GM10248 (cell line): ENCODE measurements at regions not wholly inside any gene's neighbourhood (a gene's known extent, or its start where the extent isn't known, plus 50 kb on each side); places are given as distances from the start of the nearest gene placed in this dataset.

ENCODE experiments used
- CTCF ChIA-PET: fragments of 300-600 bp; sonication (Branson Sonifier 250); formaldehyde crosslinking; extraction: SDS; loops from one replicate; lab custom pipeline; 2021; ENCODE audit warnings: antibody characterized with exemption; lab: Yijun Ruan, JAX
- POLR2A ChIA-PET: fragments of 350-650 bp; sonication (Branson Sonifier 250); formaldehyde crosslinking; extraction: SDS; loops from one replicate; lab custom pipeline; 2020; ENCODE audit warnings: antibody characterized with exemption; lab: Yijun Ruan, JAX
- DNase-seq: peaks from one replicate; pipeline ENCODE4 v3.0.0; 2012; ENCODE audit errors: extremely low spot score
- TF ChIP-seq, protein P1 (sequence below): IDR thresholded peaks from 2 replicates; pipeline ENCODE4 v1.5.1; 2012; ENCODE audit warnings: mild to moderate bottlenecking, low read depth; ENCODE audit errors: extremely low read depth, missing control alignments, control extremely low read depth

DNA sequence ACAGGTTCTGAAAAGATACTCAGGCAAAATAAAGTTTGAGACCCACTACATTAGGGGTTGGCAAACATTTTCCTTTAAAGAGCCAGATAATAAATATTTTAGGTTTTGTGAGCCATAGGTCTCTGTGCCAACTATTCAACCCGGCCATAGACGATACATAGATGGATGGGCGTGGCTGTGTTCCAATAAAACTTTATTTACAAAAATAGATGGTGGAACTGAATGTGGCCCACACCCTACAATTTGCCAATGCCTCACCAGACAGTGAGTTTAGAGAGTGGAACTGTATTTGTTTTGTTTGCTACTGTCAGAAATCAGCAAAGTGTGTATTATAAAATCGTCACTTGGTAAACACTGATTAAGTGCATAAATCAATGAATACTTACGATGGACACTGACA is 78.0 kb downstream of the ACKR3 start:
- no peak for DNase-seq
- CTCF ChIA-PET, result no interaction called here
- POLR2A ChIA-PET, result no interaction called here
- TF ChIP-seq, protein P1, sequence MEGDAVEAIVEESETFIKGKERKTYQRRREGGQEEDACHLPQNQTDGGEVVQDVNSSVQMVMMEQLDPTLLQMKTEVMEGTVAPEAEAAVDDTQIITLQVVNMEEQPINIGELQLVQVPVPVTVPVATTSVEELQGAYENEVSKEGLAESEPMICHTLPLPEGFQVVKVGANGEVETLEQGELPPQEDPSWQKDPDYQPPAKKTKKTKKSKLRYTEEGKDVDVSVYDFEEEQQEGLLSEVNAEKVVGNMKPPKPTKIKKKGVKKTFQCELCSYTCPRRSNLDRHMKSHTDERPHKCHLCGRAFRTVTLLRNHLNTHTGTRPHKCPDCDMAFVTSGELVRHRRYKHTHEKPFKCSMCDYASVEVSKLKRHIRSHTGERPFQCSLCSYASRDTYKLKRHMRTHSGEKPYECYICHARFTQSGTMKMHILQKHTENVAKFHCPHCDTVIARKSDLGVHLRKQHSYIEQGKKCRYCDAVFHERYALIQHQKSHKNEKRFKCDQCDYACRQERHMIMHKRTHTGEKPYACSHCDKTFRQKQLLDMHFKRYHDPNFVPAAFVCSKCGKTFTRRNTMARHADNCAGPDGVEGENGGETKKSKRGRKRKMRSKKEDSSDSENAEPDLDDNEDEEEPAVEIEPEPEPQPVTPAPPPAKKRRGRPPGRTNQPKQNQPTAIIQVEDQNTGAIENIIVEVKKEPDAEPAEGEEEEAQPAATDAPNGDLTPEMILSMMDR, result no peak

DNA sequence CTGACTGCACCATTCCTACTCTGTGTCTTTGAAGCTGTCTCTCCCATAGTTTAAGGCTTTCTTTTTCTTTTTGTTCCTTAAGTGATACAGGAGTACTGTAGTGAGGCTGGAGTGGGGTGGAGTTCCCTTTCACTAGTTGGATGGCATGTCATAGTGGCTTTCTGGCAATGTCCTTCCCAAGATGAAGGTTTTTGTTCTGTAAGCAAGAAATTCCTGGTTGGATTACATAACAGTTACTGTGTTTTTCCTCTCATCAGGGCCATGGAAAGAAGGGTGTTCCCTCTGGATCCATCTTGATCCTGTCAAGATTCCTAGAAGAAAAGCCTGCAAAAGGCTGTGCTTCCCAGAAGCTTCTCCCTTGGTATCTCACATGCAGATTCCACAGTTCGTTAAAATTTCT is 84.2 kb downstream of the ACKR3 start:
- ChIA-PET POLR2A (no interaction called here), CTCF (interaction anchor here (1.4 kb wide), 1 partner anchor 9 kb away, joined by 5 read pairs; no protein-coding TSS in a partner anchor)
- TF ChIP-seq, protein P1, result no peak
- DNase-seq, result no peak

DNA sequence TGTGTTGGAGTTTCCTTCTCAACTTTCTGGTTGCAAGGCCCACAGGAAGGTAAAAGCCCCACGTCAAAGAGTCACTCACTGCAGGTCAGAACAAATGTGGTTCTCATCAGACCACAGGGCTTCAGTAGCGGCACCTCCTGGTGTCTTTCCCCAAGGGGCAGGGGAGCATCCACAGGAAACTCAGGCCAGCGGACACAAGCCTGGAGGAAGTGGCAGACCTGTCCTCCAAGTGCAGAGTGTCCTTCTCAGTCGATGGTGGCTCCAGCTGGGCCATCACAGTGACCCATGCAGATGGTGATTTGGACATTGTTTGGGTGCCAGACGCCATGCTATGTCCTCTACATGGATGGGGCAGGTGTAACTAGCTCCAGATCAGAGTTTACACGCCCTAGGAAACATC is 84.9 kb downstream of the ACKR3 start:
- no peak for DNase-seq
- CTCF ChIA-PET, result interaction anchor here (1.4 kb wide), 1 partner anchor 10 kb away, joined by 5 read pairs; no protein-coding TSS in a partner anchor
- POLR2A ChIA-PET, result no interaction called here
- TF ChIP-seq, protein P1, result no peak

DNA sequence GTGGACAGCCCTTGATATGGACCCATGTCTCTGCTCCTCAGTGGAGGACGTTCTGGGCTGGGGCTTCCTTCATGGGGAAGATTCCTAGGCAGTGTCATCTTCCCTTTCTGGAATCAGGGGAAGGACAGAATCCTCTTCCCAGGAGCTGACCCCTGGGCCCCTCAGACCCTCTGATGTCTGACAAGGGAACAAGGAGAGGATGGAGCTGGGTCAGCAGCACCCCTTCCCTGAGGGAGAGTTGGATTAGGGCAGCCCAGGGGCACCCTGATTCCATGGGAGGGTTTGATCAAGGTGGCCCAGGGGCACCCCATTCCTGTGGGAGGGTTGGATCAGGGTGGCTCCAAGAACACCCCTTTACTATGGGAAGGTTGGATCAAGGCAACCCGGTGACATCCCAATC is 86.5 kb downstream of the ACKR3 start:
- ChIA-PET POLR2A (no interaction called here), CTCF (no interaction called here)
- DNase-seq, result no peak
- TF ChIP-seq, protein P1, result no peak

DNA sequence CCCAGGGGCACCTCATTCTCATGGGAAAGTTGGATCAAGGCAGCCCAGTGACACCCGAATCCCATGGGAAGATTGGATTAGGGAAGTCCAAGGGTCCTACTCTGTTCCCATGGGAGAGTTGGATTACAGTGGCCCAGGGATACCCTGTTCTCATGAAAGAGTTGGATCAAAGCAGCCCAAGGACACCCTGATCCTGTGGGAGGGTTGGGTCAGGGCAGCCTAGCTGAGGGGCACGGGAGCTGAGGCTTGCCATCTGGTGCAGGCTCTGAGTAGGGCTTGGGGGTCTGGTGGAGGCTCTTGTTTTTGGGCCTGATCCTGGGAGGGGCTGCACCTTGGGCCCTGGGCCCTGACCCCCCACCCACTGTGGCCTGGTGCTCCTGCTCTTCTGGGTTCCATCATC is 87.1 kb downstream of the ACKR3 start:
- TF ChIP-seq, protein P1, result no peak
- ChIA-PET POLR2A (no interaction called here), CTCF (no interaction called here)
- no peak for DNase-seq

DNA sequence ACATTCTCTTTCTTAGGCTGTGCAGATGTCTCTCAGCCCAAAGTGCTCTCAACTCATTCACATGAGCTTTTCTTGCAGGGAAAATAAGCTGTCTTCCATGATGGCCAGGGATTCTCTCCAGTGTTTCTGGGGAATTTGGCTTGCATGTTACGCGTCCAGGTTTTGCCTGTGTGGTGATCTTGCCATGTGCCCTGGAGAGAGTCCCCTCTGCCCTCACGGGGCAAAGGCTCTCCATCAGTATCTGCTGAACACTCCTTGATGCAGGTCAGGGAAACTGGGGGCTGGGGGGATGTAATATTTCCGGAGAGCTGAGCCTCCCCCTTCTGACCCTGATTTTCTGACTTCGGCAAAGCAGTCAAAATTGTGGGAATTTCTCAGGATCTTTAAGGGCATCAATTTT is 87.6 kb downstream of the ACKR3 start:
- TF ChIP-seq, protein P1, result no peak
- DNase-seq, result no peak
- CTCF ChIA-PET, result no interaction called here
- POLR2A ChIA-PET, result no interaction called here

DNA sequence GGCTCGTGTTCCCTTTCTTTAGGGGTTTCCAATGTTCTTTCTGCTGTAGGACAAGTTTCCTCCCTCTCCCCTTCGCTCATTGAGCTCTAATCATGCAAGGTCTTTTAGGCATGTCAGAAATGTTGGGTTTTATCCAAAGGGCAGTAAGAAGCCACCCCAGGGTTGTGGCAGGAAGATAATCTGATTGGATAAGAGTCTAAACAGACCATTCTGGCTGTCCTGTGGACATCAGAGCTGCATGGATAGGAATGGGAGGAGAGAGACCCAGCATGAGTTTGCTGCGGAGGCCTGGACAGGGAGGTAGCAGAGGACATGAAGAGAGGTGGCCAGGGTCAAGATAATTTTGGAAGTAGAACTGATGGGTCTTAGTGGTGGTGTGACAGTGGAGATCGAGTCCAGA is 88.2 kb downstream of the ACKR3 start:
- TF ChIP-seq, protein P1, result no peak
- CTCF ChIA-PET, result interaction anchor here (0.7 kb wide), 1 partner anchor 15 kb away, joined by 3 read pairs; no protein-coding TSS in a partner anchor
- POLR2A ChIA-PET, result no interaction called here
- DNase-seq, result no peak
